22Rv1 (cell line): ENCODE measurements at regions not wholly inside any gene's neighbourhood (a gene's known extent, or its start where the extent isn't known, plus 50 kb on each side); places are given as distances from the start of the nearest gene placed in this dataset.

Experiments
- CTCF ChIP-seq: fragments of 450-650 bp; IDR thresholded peaks from 2 replicates; pipeline ENCODE4 v1.5.1; 2017; ENCODE audit warnings: mild to moderate bottlenecking
- ZFX ChIP-seq: fragments of 450-650 bp; IDR thresholded peaks from 2 replicates; pipeline ENCODE4 v1.6.1; 2017; ENCODE audit warnings: antibody characterized with exemption, borderline replicate concordance

- TF ChIP-seq CTCF (no peak), ZFX (no peak)
Observed at GRCh38 chr13:61162106-61162505, 253.5 kb downstream of the PCDH20 start.
